CD4-positive, alpha-beta T cell treated with Interleukin-21 for 1 hour (primary cell): ENCODE measurements at regions not wholly inside any gene's neighbourhood (a gene's known extent, or its start where the extent isn't known, plus 50 kb on each side); places are given as distances from the start of the nearest gene placed in this dataset.

Experiments
- DNase-seq: peaks from one replicate; pipeline ENCODE4 v3.0.0-alpha.2; 2020

- DNase-seq = no peak
Observed at GRCh38 chrX:45975633-45976032, 569.6 kb downstream of the ZNF674 start.

- DNase-seq = no peak
Observed at GRCh38 chrX:45972636-45973035, 572.6 kb downstream of the ZNF674 start.

GRCh38 chrX:45959567-45959966 lies 585.7 kb downstream of the ZNF674 start:
- DNase-seq = no peak

GRCh38 chrX:45956191-45956870 lies 588.9 kb downstream of the ZNF674 start:
- no peak for DNase-seq

GRCh38 chrX:45955661-45956060 lies 589.6 kb downstream of the ZNF674 start:
- no peak for DNase-seq

GRCh38 chrX:45954026-45954425 lies 591.2 kb downstream of the ZNF674 start:
- DNase-seq = no peak

- DNase-seq = no peak
Observed at GRCh38 chrX:45952030-45952429, 593.2 kb downstream of the ZNF674 start.

- DNase-seq = no peak
Observed at GRCh38 chrX:45935408-45935807, 609.8 kb downstream of the ZNF674 start.

GRCh38 chrX:45912316-45912715 lies 632.9 kb downstream of the ZNF674 start:
- DNase-seq = no peak

- no peak for DNase-seq
Observed at GRCh38 chrX:45907786-45908185, 637.4 kb downstream of the ZNF674 start.

- DNase-seq = no peak
Observed at GRCh38 chrX:45903781-45904201, 641.4 kb downstream of the ZNF674 start.

GRCh38 chrX:45900766-45901615 lies 644.2 kb downstream of the ZNF674 start:
- no peak for DNase-seq

- no peak for DNase-seq
Observed at GRCh38 chrX:45894864-45895645, 650.2 kb downstream of the ZNF674 start.

GRCh38 chrX:45889471-45889870 lies 655.8 kb downstream of the ZNF674 start:
- DNase-seq = no peak

- DNase-seq = no peak
Observed at GRCh38 chrX:45888518-45888917, 656.7 kb downstream of the ZNF674 start.

GRCh38 chrX:45885931-45886330 lies 659.3 kb downstream of the ZNF674 start:
- DNase-seq = no peak

GRCh38 chrX:45879512-45879911 lies 665.7 kb downstream of the ZNF674 start:
- no peak for DNase-seq

GRCh38 chrX:45876206-45876605 lies 669.0 kb downstream of the ZNF674 start:
- DNase-seq = no peak

GRCh38 chrX:45873781-45874180 lies 671.4 kb downstream of the ZNF674 start:
- no peak for DNase-seq

- no peak for DNase-seq
Observed at GRCh38 chrX:45872480-45872879, 671.8 kb upstream of the DIPK2B start.

GRCh38 chrX:45868425-45868824 lies 667.7 kb upstream of the DIPK2B start:
- DNase-seq = no peak

GRCh38 chrX:45862801-45863200 lies 662.1 kb upstream of the DIPK2B start:
- no peak for DNase-seq

GRCh38 chrX:45860450-45860849 lies 659.8 kb upstream of the DIPK2B start:
- DNase-seq = no peak

GRCh38 chrX:45859407-45859806 lies 658.7 kb upstream of the DIPK2B start:
- DNase-seq = no peak
